MG63 (cell line): ENCODE measurements at regions not wholly inside any gene's neighbourhood (a gene's known extent, or its start where the extent isn't known, plus 50 kb on each side); places are given as distances from the start of the nearest gene placed in this dataset.
A peak's percentile ranks its signal among the peaks of the same experiment; 100 is the strongest.

Experiments
- DNase-seq: peaks from one replicate; pipeline ENCODE4 v3.0.0-alpha.2; 2020
- H3K27me3 ChIP-seq: fragments of 250-450 bp; sonication (Bioruptor Pico); 2 replicates; pipeline ENCODE4 v1.5.1; 2020; ENCODE audit warnings: mild to moderate bottlenecking, moderate library complexity
- H3K36me3 ChIP-seq: fragments of 250-450 bp; sonication (Bioruptor Pico); 2 replicates; pipeline ENCODE4 v1.5.1; 2020; ENCODE audit warnings: mild to moderate bottlenecking, moderate library complexity
- H3K4me3 ChIP-seq: fragments of 250-450 bp; sonication (Bioruptor Pico); 2 replicates; pipeline ENCODE4 v1.5.1; 2020; ENCODE audit warnings: mild to moderate bottlenecking, moderate library complexity
- H3K9me3 ChIP-seq: fragments of 250-450 bp; sonication (Bioruptor Pico); 2 replicates; pipeline ENCODE4 v1.5.1; 2020; ENCODE audit warnings: mild to moderate bottlenecking, moderate library complexity

GRCh38 chr1:9419369-9420041, 119.8 kb upstream of the SLC25A33 start:
- DNase-seq: no peak
- H3K9me3 ChIP-seq: no peaks in the 10 kb centered on the region
- peaks cover 12% of the 10 kb centered on the region for H3K27me3 ChIP-seq
- H3K36me3 ChIP-seq: no peaks in the 10 kb centered on the region
- H3K4me3 ChIP-seq: no peak overlapping the region

- no peak for DNase-seq
- Histone ChIP-seq H3K27me3 (peaks cover 12% of the 10 kb centered on the region), H3K9me3 (no peaks in the 10 kb centered on the region)
These were observed 118.3 kb upstream of the SLC25A33 start for GRCh38 chr1:9420835-9421532.

GRCh38 chr1:9421533-9421873, 117.8 kb upstream of the SLC25A33 start:
- Histone ChIP-seq H3K4me3 (no peak overlapping the region), H3K9me3 (no peaks in the 10 kb centered on the region), H3K36me3 (no peaks in the 10 kb centered on the region), H3K27me3 (peaks cover 12% of the 10 kb centered on the region)
- DNase-seq: no peak

More at GRCh38 chr1:9420835-9421532, 118.3 kb upstream of the SLC25A33 start:
- no peak overlapping the region for H3K4me3 ChIP-seq
- no peaks in the 10 kb centered on the region for H3K36me3 ChIP-seq

GRCh38 chr1:9422321-9422720, 116.9 kb upstream of the SLC25A33 start:
- Histone ChIP-seq H3K27me3 (peaks cover 12% of the 10 kb centered on the region), H3K36me3 (no peaks in the 10 kb centered on the region), H3K9me3 (no peaks in the 10 kb centered on the region), H3K4me3 (no peak overlapping the region)
- DNase-seq: no peak

- DNase-seq: no peak
- Histone ChIP-seq H3K27me3 (peaks cover 12% of the 10 kb centered on the region), H3K4me3 (no peak overlapping the region), H3K9me3 (no peaks in the 10 kb centered on the region), H3K36me3 (no peaks in the 10 kb centered on the region)
These were observed 116.3 kb upstream of the SLC25A33 start for GRCh38 chr1:9422911-9423505.

- H3K4me3 ChIP-seq: no peak overlapping the region
- no peaks in the 10 kb centered on the region for H3K9me3 ChIP-seq
- peaks cover 12% of the 10 kb centered on the region for H3K27me3 ChIP-seq
- no peak for DNase-seq
- no peaks in the 10 kb centered on the region for H3K36me3 ChIP-seq
These were observed 115.0 kb upstream of the SLC25A33 start for GRCh38 chr1:9424261-9424660.

GRCh38 chr1:9425859-9426258, 113.4 kb upstream of the SLC25A33 start:
- Histone ChIP-seq H3K4me3 (no peak overlapping the region), H3K27me3 (peaks cover 12% of the 10 kb centered on the region), H3K36me3 (no peaks in the 10 kb centered on the region), H3K9me3 (no peaks in the 10 kb centered on the region)
- no peak for DNase-seq

GRCh38 chr1:9426291-9426711, 113.0 kb upstream of the SLC25A33 start:
- Histone ChIP-seq H3K36me3 (no peaks in the 10 kb centered on the region), H3K27me3 (peaks cover 9% of the 10 kb centered on the region), H3K9me3 (no peaks in the 10 kb centered on the region), H3K4me3 (no peak overlapping the region)
- DNase-seq: no peak

- H3K27me3 ChIP-seq: peaks cover 5% of the 10 kb centered on the region
- DNase-seq: no peak
- H3K36me3 ChIP-seq: no peaks in the 10 kb centered on the region
- H3K4me3 ChIP-seq: no peak overlapping the region
- no peaks in the 10 kb centered on the region for H3K9me3 ChIP-seq
These were observed 111.9 kb upstream of the SLC25A33 start for GRCh38 chr1:9427388-9427787.

- Histone ChIP-seq H3K4me3 (peak overlapping the region; percentile 72), H3K9me3 (no peaks in the 10 kb centered on the region), H3K36me3 (no peaks in the 10 kb centered on the region), H3K27me3 (no peaks in the 10 kb centered on the region)
- DNase-seq: peak; percentile 96
These were observed 110.5 kb upstream of the SLC25A33 start for GRCh38 chr1:9428601-9429341.

- no peaks in the 10 kb centered on the region for H3K27me3 ChIP-seq
- H3K36me3 ChIP-seq: no peaks in the 10 kb centered on the region
- no peaks in the 10 kb centered on the region for H3K9me3 ChIP-seq
- peak overlapping the region; percentile 72 for H3K4me3 ChIP-seq
- DNase-seq: no peak
These were observed 109.9 kb upstream of the SLC25A33 start for GRCh38 chr1:9429342-9429711.

- H3K4me3 ChIP-seq: no peak overlapping the region
- H3K36me3 ChIP-seq: no peaks in the 10 kb centered on the region
- no peak for DNase-seq
- H3K27me3 ChIP-seq: no peaks in the 10 kb centered on the region
- H3K9me3 ChIP-seq: no peaks in the 10 kb centered on the region
These were observed 104.8 kb upstream of the SLC25A33 start for GRCh38 chr1:9434247-9435152.

GRCh38 chr1:9435153-9435636, 104.1 kb upstream of the SLC25A33 start:
- no peaks in the 10 kb centered on the region for H3K36me3 ChIP-seq
- no peak overlapping the region for H3K4me3 ChIP-seq
- no peaks in the 10 kb centered on the region for H3K9me3 ChIP-seq
- no peak for DNase-seq
- H3K27me3 ChIP-seq: no peaks in the 10 kb centered on the region

GRCh38 chr1:9435854-9436640, 103.2 kb upstream of the SLC25A33 start:
- no peaks in the 10 kb centered on the region for H3K9me3 ChIP-seq
- H3K4me3 ChIP-seq: no peak overlapping the region
- H3K27me3 ChIP-seq: no peaks in the 10 kb centered on the region
- no peaks in the 10 kb centered on the region for H3K36me3 ChIP-seq
- DNase-seq: no peak

GRCh38 chr1:9437961-9438430, 101.3 kb upstream of the SLC25A33 start:
- peak; percentile 93 for DNase-seq
- H3K4me3 ChIP-seq: no peak overlapping the region
- no peaks in the 10 kb centered on the region for H3K9me3 ChIP-seq
- H3K36me3 ChIP-seq: no peaks in the 10 kb centered on the region
- H3K27me3 ChIP-seq: no peaks in the 10 kb centered on the region
